ENCODE measurements at regions not wholly inside any gene's neighbourhood (a gene's known extent, or its start where the extent isn't known, plus 50 kb on each side); places are given as distances from the start of the nearest gene placed in this dataset.

DNA sequence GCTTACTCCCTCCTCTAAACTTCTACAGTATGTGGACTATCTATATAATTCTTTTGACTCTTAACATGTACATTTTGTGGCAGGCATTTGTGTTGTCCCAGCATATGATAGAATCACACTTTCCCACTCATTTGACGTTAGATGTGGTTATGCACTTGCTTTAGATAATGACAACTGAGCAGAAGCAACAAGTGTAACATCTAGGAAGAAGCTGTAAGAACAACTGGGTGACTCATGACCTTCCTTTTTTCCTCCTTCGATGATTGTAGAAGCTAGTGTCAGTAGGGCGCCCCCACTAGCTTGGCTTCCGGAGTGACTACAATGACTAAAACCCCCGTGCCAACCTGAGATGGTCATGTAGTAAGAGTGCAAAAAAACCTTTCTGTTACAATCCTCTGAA lies 74.6 kb upstream of the CEP85L start:
- no peaks in the 10 kb centered on the region for H3K27me3 ChIP-seq (ENCODE audit: control insufficient read depth in 4 of 4, insufficient read depth in 4 of 4, low read length in 3 of 4)
- H3K4me1 ChIP-seq (ENCODE audit: control insufficient read depth in 4 of 4, insufficient read depth in 4 of 4, low read length in 3 of 4), result no peaks in the 10 kb centered on the region
- H3K9me3 ChIP-seq (ENCODE audit: control insufficient read depth in 4 of 4, low read length in 3 of 4), result no peaks in the 10 kb centered on the region
- H3K27ac ChIP-seq (ENCODE audit: low read depth in 1 of 2, low read length in 2 of 2), result no peak overlapping the region
- H3K9ac ChIP-seq (ENCODE audit: low read depth in 1 of 2, low read length in 2 of 2), result no peak overlapping the region
- H3K4me3 ChIP-seq (ENCODE audit: low read depth in 1 of 3, low read length in 3 of 3), result no peak overlapping the region
- H3K36me3 ChIP-seq (ENCODE audit: control insufficient read depth in 4 of 4, insufficient read depth in 3 of 4, low read depth in 1 of 4, low read length in 3 of 4), result no peaks in the 10 kb centered on the region
- 83% methylated on average over 5 of the region's 5 CpGs for WGBS
- TF ChIP-seq YY1 (IDR thresholded peaks at IDR 0.05) (no peak), RAD21 (IDR thresholded peaks at IDR 0.05) (no peak), TAF1 (conservative IDR thresholded peaks at IDR 0.05) (no peak), NR2F2 (IDR thresholded peaks at IDR 0.05) (no peak)
- TF ChIP-seq, protein P1, sequence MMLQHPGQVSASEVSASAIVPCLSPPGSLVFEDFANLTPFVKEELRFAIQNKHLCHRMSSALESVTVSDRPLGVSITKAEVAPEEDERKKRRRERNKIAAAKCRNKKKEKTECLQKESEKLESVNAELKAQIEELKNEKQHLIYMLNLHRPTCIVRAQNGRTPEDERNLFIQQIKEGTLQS (IDR thresholded peaks at IDR 0.05), result no peak
- TF ChIP-seq, protein P2, sequence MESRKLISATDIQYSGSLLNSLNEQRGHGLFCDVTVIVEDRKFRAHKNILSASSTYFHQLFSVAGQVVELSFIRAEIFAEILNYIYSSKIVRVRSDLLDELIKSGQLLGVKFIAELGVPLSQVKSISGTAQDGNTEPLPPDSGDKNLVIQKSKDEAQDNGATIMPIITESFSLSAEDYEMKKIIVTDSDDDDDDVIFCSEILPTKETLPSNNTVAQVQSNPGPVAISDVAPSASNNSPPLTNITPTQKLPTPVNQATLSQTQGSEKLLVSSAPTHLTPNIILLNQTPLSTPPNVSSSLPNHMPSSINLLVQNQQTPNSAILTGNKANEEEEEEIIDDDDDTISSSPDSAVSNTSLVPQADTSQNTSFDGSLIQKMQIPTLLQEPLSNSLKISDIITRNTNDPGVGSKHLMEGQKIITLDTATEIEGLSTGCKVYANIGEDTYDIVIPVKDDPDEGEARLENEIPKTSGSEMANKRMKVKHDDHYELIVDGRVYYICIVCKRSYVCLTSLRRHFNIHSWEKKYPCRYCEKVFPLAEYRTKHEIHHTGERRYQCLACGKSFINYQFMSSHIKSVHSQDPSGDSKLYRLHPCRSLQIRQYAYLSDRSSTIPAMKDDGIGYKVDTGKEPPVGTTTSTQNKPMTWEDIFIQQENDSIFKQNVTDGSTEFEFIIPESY (IDR thresholded peaks at IDR 0.05), result no peak
- TF ChIP-seq, protein P3, sequence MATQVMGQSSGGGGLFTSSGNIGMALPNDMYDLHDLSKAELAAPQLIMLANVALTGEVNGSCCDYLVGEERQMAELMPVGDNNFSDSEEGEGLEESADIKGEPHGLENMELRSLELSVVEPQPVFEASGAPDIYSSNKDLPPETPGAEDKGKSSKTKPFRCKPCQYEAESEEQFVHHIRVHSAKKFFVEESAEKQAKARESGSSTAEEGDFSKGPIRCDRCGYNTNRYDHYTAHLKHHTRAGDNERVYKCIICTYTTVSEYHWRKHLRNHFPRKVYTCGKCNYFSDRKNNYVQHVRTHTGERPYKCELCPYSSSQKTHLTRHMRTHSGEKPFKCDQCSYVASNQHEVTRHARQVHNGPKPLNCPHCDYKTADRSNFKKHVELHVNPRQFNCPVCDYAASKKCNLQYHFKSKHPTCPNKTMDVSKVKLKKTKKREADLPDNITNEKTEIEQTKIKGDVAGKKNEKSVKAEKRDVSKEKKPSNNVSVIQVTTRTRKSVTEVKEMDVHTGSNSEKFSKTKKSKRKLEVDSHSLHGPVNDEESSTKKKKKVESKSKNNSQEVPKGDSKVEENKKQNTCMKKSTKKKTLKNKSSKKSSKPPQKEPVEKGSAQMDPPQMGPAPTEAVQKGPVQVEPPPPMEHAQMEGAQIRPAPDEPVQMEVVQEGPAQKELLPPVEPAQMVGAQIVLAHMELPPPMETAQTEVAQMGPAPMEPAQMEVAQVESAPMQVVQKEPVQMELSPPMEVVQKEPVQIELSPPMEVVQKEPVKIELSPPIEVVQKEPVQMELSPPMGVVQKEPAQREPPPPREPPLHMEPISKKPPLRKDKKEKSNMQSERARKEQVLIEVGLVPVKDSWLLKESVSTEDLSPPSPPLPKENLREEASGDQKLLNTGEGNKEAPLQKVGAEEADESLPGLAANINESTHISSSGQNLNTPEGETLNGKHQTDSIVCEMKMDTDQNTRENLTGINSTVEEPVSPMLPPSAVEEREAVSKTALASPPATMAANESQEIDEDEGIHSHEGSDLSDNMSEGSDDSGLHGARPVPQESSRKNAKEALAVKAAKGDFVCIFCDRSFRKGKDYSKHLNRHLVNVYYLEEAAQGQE (IDR thresholded peaks at IDR 0.05), result no peak
- TF ChIP-seq, protein P4, sequence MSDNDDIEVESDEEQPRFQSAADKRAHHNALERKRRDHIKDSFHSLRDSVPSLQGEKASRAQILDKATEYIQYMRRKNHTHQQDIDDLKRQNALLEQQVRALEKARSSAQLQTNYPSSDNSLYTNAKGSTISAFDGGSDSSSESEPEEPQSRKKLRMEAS (IDR thresholded peaks at IDR 0.05), result no peak
- DNase-seq (ENCODE audit: low spot score), result no peak

DNA sequence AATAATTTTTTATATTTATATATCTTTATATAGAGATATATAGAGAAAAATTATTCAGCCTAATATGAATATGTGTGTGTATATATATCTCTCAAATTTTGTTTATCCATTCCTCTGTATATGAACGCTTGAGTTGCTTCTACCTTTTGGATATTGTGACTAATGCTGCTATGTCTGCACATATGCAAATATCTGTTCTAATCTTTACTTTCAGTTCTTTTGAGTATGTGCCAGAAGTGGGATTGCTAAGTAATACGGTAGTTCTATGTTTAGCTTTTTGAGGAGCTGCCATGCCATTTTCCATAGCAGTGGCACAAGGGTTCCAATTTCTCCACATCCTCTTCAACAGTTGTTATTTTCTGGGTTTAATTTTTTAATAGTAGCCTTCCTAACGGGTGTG lies 72.8 kb upstream of the CEP85L start:
- H3K4me3 ChIP-seq (ENCODE audit: low read depth in 1 of 3, low read length in 3 of 3), result no peak overlapping the region
- H3K36me3 ChIP-seq (ENCODE audit: control insufficient read depth in 4 of 4, insufficient read depth in 3 of 4, low read depth in 1 of 4, low read length in 3 of 4), result no peaks in the 10 kb centered on the region
- no peaks in the 10 kb centered on the region for H3K9me3 ChIP-seq (ENCODE audit: control insufficient read depth in 4 of 4, low read length in 3 of 4)
- WGBS, result 73% methylated on average over 3 of the region's 3 CpGs
- H3K27ac ChIP-seq (ENCODE audit: low read depth in 1 of 2, low read length in 2 of 2), result no peak overlapping the region
- no peaks in the 10 kb centered on the region for H3K27me3 ChIP-seq (ENCODE audit: control insufficient read depth in 4 of 4, insufficient read depth in 4 of 4, low read length in 3 of 4)
- no peak for DNase-seq (ENCODE audit: low spot score)
- TF ChIP-seq HNF4A (conservative IDR thresholded peaks at IDR 0.05) (no peak), SP1 (IDR thresholded peaks at IDR 0.05) (no peak), NR2F2 (IDR thresholded peaks at IDR 0.05) (no peak)
- TF ChIP-seq, protein P1 (IDR thresholded peaks at IDR 0.05), result no peak
- no peak overlapping the region for H3K9ac ChIP-seq (ENCODE audit: low read depth in 1 of 2, low read length in 2 of 2)
- no peaks in the 10 kb centered on the region for H3K4me1 ChIP-seq (ENCODE audit: control insufficient read depth in 4 of 4, insufficient read depth in 4 of 4, low read length in 3 of 4)

Data from liver (tissue), 7 donors.